Left lung (tissue), 4 donors: ENCODE measurements at regions not wholly inside any gene's neighbourhood (a gene's known extent, or its start where the extent isn't known, plus 50 kb on each side); places are given as distances from the start of the nearest gene placed in this dataset.

Experiments used
- ATAC-seq: fragments of 200-7000 bp; cut with Tn5 transposase; one replicate; pipeline ENCODE4 v1.9.1; 2020; ENCODE audit warnings: moderate library complexity
- DNase-seq, 4 donors: peaks; one replicate each; pipeline ENCODE4 v3.0.0-alpha.2; 2013 to 2020
- H3K27ac ChIP-seq, 2 donors: fragments of 200-600 bp; sonication (generic) in 1 of 2; one replicate each; pipeline versions ENCODE4 v1.5.0 to v1.8.0; 2020 to 2021
- H3K27me3 ChIP-seq, 2 donors: fragments of 200-600 bp; sonication (generic) in 1 of 2; one replicate each; pipeline versions ENCODE4 v1.5.0 to v1.8.0; 2020 to 2021
- H3K36me3 ChIP-seq, 2 donors: fragments of 200-600 bp; sonication (generic) in 1 of 2; one replicate each; pipeline versions ENCODE4 v1.5.0 to v1.8.0; 2020 to 2021
- H3K4me1 ChIP-seq, 2 donors: fragments of 200-600 bp; one replicate each; pipeline ENCODE4 v1.8.0; 2021
- H3K4me3 ChIP-seq, 2 donors: fragments of 200-600 bp; sonication (generic) in 1 of 2; one replicate each; pipeline versions ENCODE4 v1.5.0 to v1.8.0; 2020 to 2021; ENCODE audit warnings: mild to moderate bottlenecking in 1 of 2
- H3K9me3 ChIP-seq, 2 donors: fragments of 200-600 bp; sonication (generic) in 1 of 2; one replicate each; pipeline versions ENCODE4 v1.5.0 to v1.8.0; 2020 to 2021
- intact Hi-C, 2 donors: fragments of 100-400 bp; cut with DNase I; formaldehyde crosslinking; loops; one replicate each; pipeline versions ENCODE4 v1.11.2 to v1.14.2; 2022
- TF ChIP-seq, protein P1 (sequence below), 2 donors: fragments of 200-600 bp; sonication (generic) in 1 of 2; IDR thresholded peaks; one replicate each; pipeline versions ENCODE4 v1.5.0 to v1.8.0; 2021; ENCODE audit warnings: antibody characterized with exemption in 2 of 2
- donor health status: DM: no; HTN: yes; CAD: no.
- donor health status: DM: no; HTN: no; CAD: no.

GRCh38 chr7:34240417-34240816 is 335.1 kb downstream of the BMPER start:
- TF ChIP-seq, protein P1, sequence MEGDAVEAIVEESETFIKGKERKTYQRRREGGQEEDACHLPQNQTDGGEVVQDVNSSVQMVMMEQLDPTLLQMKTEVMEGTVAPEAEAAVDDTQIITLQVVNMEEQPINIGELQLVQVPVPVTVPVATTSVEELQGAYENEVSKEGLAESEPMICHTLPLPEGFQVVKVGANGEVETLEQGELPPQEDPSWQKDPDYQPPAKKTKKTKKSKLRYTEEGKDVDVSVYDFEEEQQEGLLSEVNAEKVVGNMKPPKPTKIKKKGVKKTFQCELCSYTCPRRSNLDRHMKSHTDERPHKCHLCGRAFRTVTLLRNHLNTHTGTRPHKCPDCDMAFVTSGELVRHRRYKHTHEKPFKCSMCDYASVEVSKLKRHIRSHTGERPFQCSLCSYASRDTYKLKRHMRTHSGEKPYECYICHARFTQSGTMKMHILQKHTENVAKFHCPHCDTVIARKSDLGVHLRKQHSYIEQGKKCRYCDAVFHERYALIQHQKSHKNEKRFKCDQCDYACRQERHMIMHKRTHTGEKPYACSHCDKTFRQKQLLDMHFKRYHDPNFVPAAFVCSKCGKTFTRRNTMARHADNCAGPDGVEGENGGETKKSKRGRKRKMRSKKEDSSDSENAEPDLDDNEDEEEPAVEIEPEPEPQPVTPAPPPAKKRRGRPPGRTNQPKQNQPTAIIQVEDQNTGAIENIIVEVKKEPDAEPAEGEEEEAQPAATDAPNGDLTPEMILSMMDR (IDR thresholded peaks at IDR 0.05): no peak
- H3K27ac ChIP-seq: no peak overlapping the region
- no peaks in the 10 kb centered on the region for H3K36me3 ChIP-seq
- H3K4me1 ChIP-seq: no peaks in the 10 kb centered on the region
- H3K4me3 ChIP-seq: no peak overlapping the region
- H3K9me3 ChIP-seq: peaks cover 0 to 5% of the 10 kb centered on the region in 2 donors
- intact Hi-C loops: no loop called here
- DNase-seq (no peak), ATAC-seq (no peak)
- no peaks in the 10 kb centered on the region for H3K27me3 ChIP-seq

DNA sequence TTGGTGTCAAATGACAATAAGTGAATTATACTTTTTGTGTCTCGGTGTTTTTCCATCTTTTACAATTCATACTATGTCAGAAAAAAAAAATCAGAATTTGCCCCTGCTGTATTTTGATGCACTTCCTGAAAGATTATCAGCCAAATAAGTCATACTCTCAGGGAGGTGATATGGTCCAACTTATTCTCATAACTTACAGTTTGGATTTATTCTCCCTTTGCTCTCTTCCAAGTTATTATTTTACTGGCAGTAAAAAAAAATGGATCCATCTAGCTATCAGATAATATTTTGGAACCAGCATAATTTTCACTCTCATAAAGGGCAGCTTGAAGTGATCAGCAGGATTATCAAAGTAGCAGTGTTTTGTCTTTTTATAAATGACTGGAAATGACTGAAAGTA is 337.1 kb downstream of the BMPER start:
- H3K27ac ChIP-seq: no peak overlapping the region
- DNase-seq (no peak), ATAC-seq (no peak)
- no peaks in the 10 kb centered on the region for H3K36me3 ChIP-seq
- TF ChIP-seq, protein P1 (IDR thresholded peaks at IDR 0.05): no peak
- intact Hi-C loops: no loop called here
- no peaks in the 10 kb centered on the region for H3K4me1 ChIP-seq
- no peak overlapping the region for H3K4me3 ChIP-seq
- H3K27me3 ChIP-seq: no peaks in the 10 kb centered on the region
- peaks cover 0 to 2% of the 10 kb centered on the region in 2 donors for H3K9me3 ChIP-seq

GRCh38 chr7:34245246-34245645 is 339.9 kb downstream of the BMPER start:
- H3K9me3 ChIP-seq: peaks cover 0 to 2% of the 10 kb centered on the region in 2 donors
- H3K4me1 ChIP-seq: no peaks in the 10 kb centered on the region
- TF ChIP-seq, protein P1 (IDR thresholded peaks at IDR 0.05): no peak

DNA sequence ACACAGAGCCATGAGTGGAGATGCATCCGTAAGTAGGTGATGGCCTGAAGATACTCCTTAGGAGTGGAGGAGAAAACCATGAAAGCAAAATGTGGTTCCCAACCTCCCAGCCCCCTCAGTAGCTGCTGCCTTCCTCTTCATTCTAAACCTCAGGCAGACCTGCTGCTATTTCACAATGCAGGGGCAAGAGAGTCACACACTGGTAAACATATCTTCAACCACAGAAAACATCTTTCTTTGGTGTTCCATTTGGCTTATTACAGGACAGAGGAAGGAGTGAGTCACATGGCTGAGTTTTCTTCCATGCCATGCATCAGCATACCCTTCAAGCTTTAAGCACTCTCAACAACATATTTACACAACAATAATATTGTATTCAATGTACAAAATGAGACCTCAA is 342.1 kb downstream of the BMPER start:
- Histone ChIP-seq H3K27ac (no peak overlapping the region), H3K4me3 (no peak overlapping the region), H3K9me3 (peaks cover 0 to 2% of the 10 kb centered on the region in 2 donors), H3K36me3 (no peaks in the 10 kb centered on the region), H3K27me3 (no peaks in the 10 kb centered on the region), H3K4me1 (no peaks in the 10 kb centered on the region)
- no peak for DNase-seq
- TF ChIP-seq, protein P1 (IDR thresholded peaks at IDR 0.05): no peak
- no peak for ATAC-seq
- intact Hi-C loops: no loop called here

More at GRCh38 chr7:34245246-34245645, 339.9 kb downstream of the BMPER start:
- H3K36me3 ChIP-seq: no peaks in the 10 kb centered on the region
- ATAC-seq (no peak), DNase-seq (no peak)
- no peak overlapping the region for H3K27ac ChIP-seq
- H3K4me3 ChIP-seq: no peak overlapping the region
- intact Hi-C loops: no loop called here
- no peaks in the 10 kb centered on the region for H3K27me3 ChIP-seq

DNA sequence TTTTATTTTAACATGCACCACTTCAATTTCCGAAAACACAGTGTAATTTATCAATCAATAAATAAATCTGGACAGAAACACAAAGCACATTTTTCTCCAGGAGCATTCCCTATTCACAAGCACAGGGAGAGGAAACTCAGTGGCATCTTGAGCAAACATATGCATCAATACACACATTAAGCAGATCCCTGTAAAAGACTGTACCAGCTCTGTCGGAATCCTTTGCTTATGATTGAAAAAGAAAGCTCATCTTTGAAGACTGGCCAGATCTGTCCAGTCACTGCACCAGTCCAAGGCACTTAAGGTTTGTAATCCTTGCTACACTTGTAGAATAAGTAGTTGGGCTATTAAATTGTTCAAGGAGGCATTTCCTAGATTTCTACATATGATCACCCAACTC is 343.9 kb downstream of the BMPER start:
- Histone ChIP-seq H3K9me3 (peaks cover 0 to 2% of the 10 kb centered on the region in 2 donors), H3K36me3 (no peaks in the 10 kb centered on the region), H3K27ac (no peak overlapping the region), H3K27me3 (no peaks in the 10 kb centered on the region), H3K4me3 (no peak overlapping the region), H3K4me1 (no peaks in the 10 kb centered on the region)
- ATAC-seq: no peak
- intact Hi-C loops: no loop called here
- TF ChIP-seq, protein P1 (IDR thresholded peaks at IDR 0.05): no peak
- DNase-seq: no peak
